K562 (cell line): ENCODE measurements at regions not wholly inside any gene's neighbourhood (a gene's known extent, or its start where the extent isn't known, plus 50 kb on each side); places are given as distances from the start of the nearest gene placed in this dataset.

Experiments
- ATAC-seq: fragments of 200-7000 bp; cut with Tn5 transposase; 3 replicates; pipeline ENCODE4 v1.9.1; 2020; ENCODE audit warnings: moderate library complexity
- BruUV-seq: library from RNA; stranded (reverse); fragments of 400-500 nt; replicated peaks from 2 replicates; lab custom pipeline; 2021; lab: Mats Ljungman, UMichigan
- CTCF ChIA-PET: fragments of 300-600 bp; formaldehyde crosslinking; extraction: SDS; loops from one replicate; lab custom pipeline; 2021; ENCODE audit warnings: low intra/inter-chr PET ratio; lab: Yijun Ruan, JAX
- POLR2A ChIA-PET: fragments of 300-600, 350-650 bp; sonication (Branson Sonifier 250); formaldehyde crosslinking; extraction: SDS; loops from one replicate; lab custom pipeline; 2021; ENCODE audit warnings: antibody characterized with exemption, inconsistent platforms; lab: Yijun Ruan, JAX
- DNase-seq, 4 experiments: peaks; one replicate each; pipeline versions ENCODE4 v3.0.0 to v3.0.0-alpha.2; 2011 to 2018; ENCODE audit warnings: low spot score in 3 of 4, mixed read lengths in 3 of 4; ENCODE audit errors: extremely low read depth in 1 of 4
- FAIRE-seq: peaks from 2 replicates; lab custom pipeline; 2011; peaks lifted over from hg19 to GRCh38; lab: Jason Lieb, UNC
- H2AFZ ChIP-seq: 2 replicates; pipeline ENCODE4 v1.6.0; 2011; ENCODE audit warnings: low read depth, low read length, control low read depth, inconsistent platforms
- H3K27ac ChIP-seq: fragments of 200-600 bp; 3 replicates; pipeline ENCODE4 v1.8.0; 2011; ENCODE audit warnings: low read depth, mild to moderate bottlenecking, control low read depth, inconsistent platforms, low read length, moderate library complexity, mixed read lengths; ENCODE audit errors: extremely low read depth
- H3K27me3 ChIP-seq, 2 experiments: fragments of 300-600 bp in 1 of 2; 2 replicates in 1 of 2; 3 replicates in 1 of 2; pipeline versions ENCODE4 v1.6.0 to v1.8.0; 2011; ENCODE audit warnings: inconsistent platforms in 2 of 2, low read length in 2 of 2, mild to moderate bottlenecking in 1 of 2, mixed read lengths in 1 of 2, moderate library complexity in 1 of 2; ENCODE audit not compliant: control insufficient read depth in 2 of 2, insufficient read depth in 2 of 2
- H3K36me3 ChIP-seq: fragments of 300-600 bp; 3 replicates; pipeline ENCODE4 v1.8.0; 2011; ENCODE audit warnings: mild to moderate bottlenecking, low read length, inconsistent platforms; ENCODE audit not compliant: control insufficient read depth, insufficient read depth
- H3K4me1 ChIP-seq, 2 experiments: fragments of 200-600 bp in 1 of 2; replicated peaks in 1 of 2; 2 replicates in 1 of 2; 3 replicates in 1 of 2; pipeline versions ENCODE4 v1.5.1 to v1.8.0; 2011; ENCODE audit warnings: inconsistent platforms in 2 of 2, low read length in 2 of 2, mild to moderate bottlenecking in 1 of 2, mixed read lengths in 1 of 2, moderate library complexity in 1 of 2; ENCODE audit not compliant: control insufficient read depth in 2 of 2, insufficient read depth in 2 of 2
- H3K4me2 ChIP-seq: 2 replicates; pipeline ENCODE4 v1.6.1; 2011; ENCODE audit warnings: low read length, control low read depth, inconsistent platforms, mixed read lengths; ENCODE audit not compliant: insufficient read depth
- H3K4me3 ChIP-seq: fragments of 200-600 bp; sonication (generic), shearing (Covaris generic); 2 replicates; pipeline ENCODE4 v1.5.1; 2016; ENCODE audit warnings: control low read depth, inconsistent platforms
- H3K79me2 ChIP-seq: fragments of 200-600 bp; 3 replicates; pipeline ENCODE4 v1.8.0; 2011; ENCODE audit warnings: low read length, inconsistent platforms; ENCODE audit not compliant: control insufficient read depth, insufficient read depth
- H3K9ac ChIP-seq, 2 experiments: 2 replicates each; pipeline versions ENCODE4 v1.6.0 to v1.6.1; 2011; ENCODE audit warnings: low read depth in 2 of 2, low read length in 2 of 2, control low read depth in 1 of 2, inconsistent platforms in 1 of 2, mild to moderate bottlenecking in 1 of 2, mixed read lengths in 1 of 2; ENCODE audit not compliant: insufficient read depth in 1 of 2
- H3K9me1 ChIP-seq: one replicate; pipeline ENCODE4 v1.6.0; 2011; ENCODE audit warnings: inconsistent platforms, mild to moderate bottlenecking, low read length, moderate library complexity; ENCODE audit not compliant: control insufficient read depth, insufficient read depth
- H3K9me3 ChIP-seq: replicated peaks from 2 replicates; pipeline ENCODE4 v1.5.1; 2011; ENCODE audit warnings: low read depth, low read length, inconsistent platforms; ENCODE audit not compliant: control insufficient read depth, insufficient read depth
- H4K20me1 ChIP-seq: replicated peaks from 2 replicates; pipeline ENCODE4 v1.6.1; 2011; ENCODE audit warnings: low read length, inconsistent platforms, mixed read lengths; ENCODE audit not compliant: control insufficient read depth, insufficient read depth
- ATF2 ChIP-seq: sonication (generic); formaldehyde crosslinking; IDR thresholded peaks from 2 replicates; pipeline ENCODE4 v1.8.1; 2022; ENCODE audit warnings: missing genetic modification reagents
- HES1 ChIP-seq: fragments of 450-650 bp; IDR thresholded peaks from 2 replicates; pipeline ENCODE4 v1.6.1; 2016; ENCODE audit warnings: low read depth, mild to moderate bottlenecking, moderate library complexity
- HLTF ChIP-seq: fragments of 450-650 bp; IDR thresholded peaks from 2 replicates; pipeline ENCODE4 v1.6.1; 2016
- KDM4B ChIP-seq, 2 experiments: fragments of 450-650 bp in 1 of 2; sonication (generic) in 1 of 2; IDR thresholded peaks; 2 replicates each; pipeline ENCODE4 v1.6.1; 2016 to 2017; ENCODE audit warnings: borderline replicate concordance in 2 of 2, antibody characterized with exemption in 1 of 2, low read depth in 1 of 2, mild to moderate bottlenecking in 1 of 2
- NR2C2 ChIP-seq, 2 experiments: fragments of 200-800 bp in 1 of 2; sonication (Bioruptor generic) in 1 of 2; sonication (generic) in 1 of 2; formaldehyde crosslinking in 1 of 2; IDR thresholded peaks; 2 replicates each; pipeline versions ENCODE4 v1.6.1 to v1.8.0; 2016 to 2022; ENCODE audit warnings: mild to moderate bottlenecking in 1 of 2, missing compliant biosample characterization in 1 of 2, missing genetic modification characterization in 1 of 2, missing genetic modification reagents in 1 of 2
- PHF21A ChIP-seq: fragments of 450-650 bp; IDR thresholded peaks from 2 replicates; pipeline ENCODE4 v1.6.1; 2017; ENCODE audit warnings: low read depth, borderline replicate concordance
- TAL1 ChIP-seq: fragments of 450-650 bp; IDR thresholded peaks from 2 replicates; pipeline ENCODE4 v1.6.1; 2016; ENCODE audit warnings: mild to moderate bottlenecking
- TRIM28 ChIP-seq: fragments of 450-650 bp; IDR thresholded peaks from 2 replicates; pipeline ENCODE4 v1.6.1; 2017
- ZNF668 ChIP-seq: fragments of 250-450 bp; sonication (Bioruptor Pico); IDR thresholded peaks from 2 replicates; pipeline ENCODE4 v1.8.0; 2022; ENCODE audit warnings: mild to moderate bottlenecking, inconsistent platforms
- ZNF778 ChIP-seq: fragments of 450-650 bp; formaldehyde crosslinking; IDR thresholded peaks from 2 replicates; pipeline ENCODE4 v1.4.0; 2020; ENCODE audit warnings: mild to moderate bottlenecking, moderate library complexity
- WGBS: fragments of 100-300 bp; shearing (Covaris generic); methylation state at CpG from one replicate; pipeline ENCODE4 v1.1.6; 2016; ENCODE audit warnings: low coverage, mixed read lengths; ENCODE audit not compliant: insufficient coverage; ENCODE audit errors: missing lambda C conversion rate; 5-methylcytosine and 5-hydroxymethylcytosine counted together
- in situ Hi-C: fragments of 300-500 bp; cut with MboI; formaldehyde crosslinking; loops from 4 replicates; pipeline ENCODE4 v1.15.0; 2018; ENCODE audit warnings: inconsistent platforms, mixed read lengths
- intact Hi-C: fragments of 100-400 bp; cut with micrococcal nuclease; formaldehyde crosslinking; loops from 2 replicates; pipeline ENCODE4 v1.14.2; 2022

DNA sequence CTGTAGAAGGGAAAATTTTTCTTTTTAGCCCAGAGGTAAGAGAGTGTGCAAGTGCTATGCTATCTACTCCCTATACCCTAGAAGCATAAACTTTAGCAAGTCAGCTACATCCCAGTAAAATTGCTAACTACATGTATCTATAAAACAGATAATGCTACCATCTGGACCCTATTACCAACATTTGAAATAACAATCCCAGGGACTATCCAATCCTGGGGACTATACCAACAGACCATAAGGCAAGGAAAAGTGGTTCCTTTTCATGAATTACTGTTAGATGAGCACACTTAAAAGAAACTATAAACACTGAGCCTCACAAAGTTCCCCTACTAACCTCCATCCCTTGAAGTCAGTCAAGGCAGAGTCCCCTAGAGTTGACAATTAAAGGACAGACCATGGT, 213.6 kb upstream of the VEGFC start (continued):
- TF ChIP-seq PHF21A: no peak

- Histone ChIP-seq H3K27me3 (no peaks in the 10 kb centered on the region), H3K79me2 (no peaks in the 10 kb centered on the region), H2AFZ (no peak overlapping the region), H3K4me2 (no peak overlapping the region), H4K20me1 (no peaks in the 10 kb centered on the region), H3K36me3 (no peaks in the 10 kb centered on the region), H3K9ac (no peak overlapping the region), H3K4me3 (no peak overlapping the region), H3K27ac (no peak overlapping the region), H3K4me1 (no peaks in the 10 kb centered on the region), H3K9me3 (no peaks in the 10 kb centered on the region; the same call in 1 of the 2 replicates), H3K9me1 (no peaks in the 10 kb centered on the region)
- no peak for DNase-seq
- BruUV-seq: no TSS peak
- no peak for TF ChIP-seq HES1
- TF ChIP-seq KDM4B (IDR thresholded peaks at IDR 0.05; ENCODE audit: borderline replicate concordance in 2 of 2, low read depth in 1 of 2): no peak
- no peak for TF ChIP-seq ZNF778 (CRISPR knock-in tag)
- no peak for TF ChIP-seq TAL1
- TF ChIP-seq TRIM28: no peak
- no peak for TF ChIP-seq NR2C2 (CRISPR knock-in tag; IDR thresholded peaks at IDR 0.05)
- TF ChIP-seq NR2C2 (tag; IDR thresholded peaks at IDR 0.05): no peak
- no peak for TF ChIP-seq ATF2
- no peak for TF ChIP-seq ZNF668 (CRISPR knock-in tag)
- TF ChIP-seq HLTF: no peak
- intact Hi-C loops (no loop called here), in situ Hi-C loops (no loop called here)
- FAIRE-seq: no peak
- 0% methylated on average over 1 of the region's 1 CpG for WGBS
- CTCF ChIA-PET: interaction anchor here (0.7 kb wide), 1 partner anchor 16 kb away, joined by 4 read pairs; no protein-coding TSS in a partner anchor
- POLR2A ChIA-PET: no interaction called here
- ATAC-seq: no peak
These were observed 215.5 kb upstream of the VEGFC start for GRCh38 chr4:177008071-177008835.
